ENCODE measurements at regions not wholly inside any gene's neighbourhood (a gene's known extent, or its start where the extent isn't known, plus 50 kb on each side); places are given as distances from the start of the nearest gene placed in this dataset.

DNA sequence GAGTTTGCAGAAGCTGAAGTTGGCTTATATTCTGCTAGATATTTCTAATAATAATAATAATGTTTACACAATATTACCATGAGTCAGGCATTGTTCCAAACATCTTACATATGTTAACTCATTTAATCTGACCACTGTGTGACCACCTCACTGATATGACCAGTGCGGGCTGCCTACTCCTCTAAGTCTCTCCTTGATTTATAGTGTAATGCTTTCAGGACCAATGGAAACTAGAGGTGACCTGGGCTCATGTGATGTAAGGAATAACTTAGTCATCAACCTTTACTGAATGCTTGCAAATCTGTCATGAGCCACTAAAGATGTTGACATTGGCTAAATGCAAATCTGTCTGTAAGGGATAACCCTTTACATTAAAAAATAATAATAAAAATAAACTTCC is 51.1 kb upstream of the GPR6 start:
- no peak for TF ChIP-seq EP300 (IDR thresholded peaks at IDR 0.05)
- TF ChIP-seq, protein P1, sequence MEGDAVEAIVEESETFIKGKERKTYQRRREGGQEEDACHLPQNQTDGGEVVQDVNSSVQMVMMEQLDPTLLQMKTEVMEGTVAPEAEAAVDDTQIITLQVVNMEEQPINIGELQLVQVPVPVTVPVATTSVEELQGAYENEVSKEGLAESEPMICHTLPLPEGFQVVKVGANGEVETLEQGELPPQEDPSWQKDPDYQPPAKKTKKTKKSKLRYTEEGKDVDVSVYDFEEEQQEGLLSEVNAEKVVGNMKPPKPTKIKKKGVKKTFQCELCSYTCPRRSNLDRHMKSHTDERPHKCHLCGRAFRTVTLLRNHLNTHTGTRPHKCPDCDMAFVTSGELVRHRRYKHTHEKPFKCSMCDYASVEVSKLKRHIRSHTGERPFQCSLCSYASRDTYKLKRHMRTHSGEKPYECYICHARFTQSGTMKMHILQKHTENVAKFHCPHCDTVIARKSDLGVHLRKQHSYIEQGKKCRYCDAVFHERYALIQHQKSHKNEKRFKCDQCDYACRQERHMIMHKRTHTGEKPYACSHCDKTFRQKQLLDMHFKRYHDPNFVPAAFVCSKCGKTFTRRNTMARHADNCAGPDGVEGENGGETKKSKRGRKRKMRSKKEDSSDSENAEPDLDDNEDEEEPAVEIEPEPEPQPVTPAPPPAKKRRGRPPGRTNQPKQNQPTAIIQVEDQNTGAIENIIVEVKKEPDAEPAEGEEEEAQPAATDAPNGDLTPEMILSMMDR (IDR thresholded peaks at IDR 0.05) = no peak
- no peak for TF ChIP-seq POLR2AphosphoS5 (IDR thresholded peaks at IDR 0.05)
- TF ChIP-seq POLR2A (IDR thresholded peaks at IDR 0.05) = no peak
